Transverse colon (tissue), 4 donors: ENCODE measurements at regions not wholly inside any gene's neighbourhood (a gene's known extent, or its start where the extent isn't known, plus 50 kb on each side); places are given as distances from the start of the nearest gene placed in this dataset.

ENCODE experiments used
- POLR2AphosphoS5 ChIP-seq, 3 donors: sonication (generic); formaldehyde crosslinking; IDR thresholded peaks; one replicate each; pipeline ENCODE4 v1.6.1; 2016; ENCODE audit warnings: antibody characterized with exemption in 3 of 3
- TF ChIP-seq, protein P1 (sequence below), 5 experiments: fragments of 200-600 bp in 3 of 5; fragments of 450-650 bp in 2 of 5; sonication (generic) in 3 of 5; IDR thresholded peaks; 1 replicate in 2 of 5; 2 replicates in 3 of 5; pipeline ENCODE4 v1.5.1; 2016 to 2017; ENCODE audit warnings: antibody characterized with exemption in 5 of 5, inconsistent platforms in 3 of 5, mild to moderate bottlenecking in 2 of 5, moderate library complexity in 1 of 5

DNA sequence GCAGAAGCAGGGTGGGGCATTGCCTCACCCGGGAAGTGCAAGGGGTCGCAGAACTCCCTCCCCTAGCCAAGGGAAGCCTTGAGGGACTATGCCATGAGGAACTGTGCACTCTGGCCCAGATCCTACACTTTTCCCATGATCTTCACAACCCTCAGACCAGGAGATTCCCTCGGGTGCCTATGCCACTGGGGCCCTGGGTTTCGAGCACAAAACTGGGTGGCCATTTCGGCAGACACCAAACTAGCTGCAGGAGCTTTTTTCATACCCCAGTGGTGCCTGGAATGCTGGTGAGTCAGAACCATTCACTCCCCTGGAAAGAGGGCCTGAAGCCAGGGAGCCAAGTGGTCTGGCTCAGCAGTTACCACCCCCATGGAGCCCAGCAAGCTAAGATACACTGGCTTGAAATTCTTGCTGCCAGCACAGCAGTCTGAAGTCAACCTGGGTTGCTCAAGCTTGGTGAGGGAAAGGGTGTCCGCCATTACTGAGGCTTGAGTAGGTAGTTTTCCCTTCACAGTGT, 573.7 kb upstream of the ANO3 start:
- TF ChIP-seq POLR2AphosphoS5 (IDR thresholded peaks at IDR 0.05): no peak
- TF ChIP-seq, protein P1, sequence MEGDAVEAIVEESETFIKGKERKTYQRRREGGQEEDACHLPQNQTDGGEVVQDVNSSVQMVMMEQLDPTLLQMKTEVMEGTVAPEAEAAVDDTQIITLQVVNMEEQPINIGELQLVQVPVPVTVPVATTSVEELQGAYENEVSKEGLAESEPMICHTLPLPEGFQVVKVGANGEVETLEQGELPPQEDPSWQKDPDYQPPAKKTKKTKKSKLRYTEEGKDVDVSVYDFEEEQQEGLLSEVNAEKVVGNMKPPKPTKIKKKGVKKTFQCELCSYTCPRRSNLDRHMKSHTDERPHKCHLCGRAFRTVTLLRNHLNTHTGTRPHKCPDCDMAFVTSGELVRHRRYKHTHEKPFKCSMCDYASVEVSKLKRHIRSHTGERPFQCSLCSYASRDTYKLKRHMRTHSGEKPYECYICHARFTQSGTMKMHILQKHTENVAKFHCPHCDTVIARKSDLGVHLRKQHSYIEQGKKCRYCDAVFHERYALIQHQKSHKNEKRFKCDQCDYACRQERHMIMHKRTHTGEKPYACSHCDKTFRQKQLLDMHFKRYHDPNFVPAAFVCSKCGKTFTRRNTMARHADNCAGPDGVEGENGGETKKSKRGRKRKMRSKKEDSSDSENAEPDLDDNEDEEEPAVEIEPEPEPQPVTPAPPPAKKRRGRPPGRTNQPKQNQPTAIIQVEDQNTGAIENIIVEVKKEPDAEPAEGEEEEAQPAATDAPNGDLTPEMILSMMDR (IDR thresholded peaks at IDR 0.05): no peak
